ENCODE measurements at regions not wholly inside any gene's neighbourhood (a gene's known extent, or its start where the extent isn't known, plus 50 kb on each side); places are given as distances from the start of the nearest gene placed in this dataset.

GRCh38 chr12:46521145-46521544, 148.6 kb upstream of the SLC38A2 start:
- H3K9ac ChIP-seq (ENCODE audit: low read length): no peak overlapping the region
- RAD21 ChIA-PET (ENCODE audit: low non-redundant PET in 1 of 2, low total read pairs in 2 of 2, uncharacterized antibody in 2 of 2, unreplicated experiment in 2 of 2): no interaction called here
- H3K79me2 ChIP-seq (ENCODE audit: insufficient read depth, low read length): peaks cover 3% of the 10 kb centered on the region; the same call in 1 of the 2 replicates
- no peak overlapping the region for H3K4me3 ChIP-seq (replicated peaks in 1 of 2; ENCODE audit: low read depth in 1 of 2, low read length in 2 of 2)
- no peaks in the 10 kb centered on the region for H3K9me2 ChIP-seq (ENCODE audit: insufficient read depth)
- 0 out of 2 replicates have a peak overlapping the region, but pooled peaks have one; percentile 18 for H3K27ac ChIP-seq (ENCODE audit: low read depth, low read length)
- no peaks in the 10 kb centered on the region; a peak in 1 of 4 replicates for H3K36me3 ChIP-seq (ENCODE audit: control insufficient read depth in 1 of 2, insufficient read depth in 2 of 2, low read length in 2 of 2)
- no peaks in the 10 kb centered on the region for H3K9me3 ChIP-seq (ENCODE audit: control insufficient read depth in 1 of 2, insufficient read depth in 1 of 2, low read depth in 1 of 2, low read length in 2 of 2)
- H3K4me1 ChIP-seq (ENCODE audit: control insufficient read depth in 1 of 2, insufficient read depth in 2 of 2, low read length in 2 of 2): peaks cover 38 to 62% of the 10 kb centered on the region in 2 experiments
- no TSS peak for BruUV-seq (replicated peaks)
- no peak for ATAC-seq
- H2AFZ ChIP-seq (ENCODE audit: low read depth, low read length, poor library complexity, severe bottlenecking): no peak overlapping the region
- H3K4me2 ChIP-seq (ENCODE audit: low read length): no peak overlapping the region
- POLR2A ChIA-PET: interaction anchor here (0.9 kb wide), 1 partner anchor 14 kb away, joined by 3 read pairs; no protein-coding TSS in a partner anchor
- no peak for DNase-seq (ENCODE audit: low read depth, low spot score)
- CTCF ChIA-PET: no interaction called here
- H4K20me1 ChIP-seq (ENCODE audit: insufficient read depth): no peaks in the 10 kb centered on the region
- no peaks in the 10 kb centered on the region for H3K27me3 ChIP-seq (ENCODE audit: insufficient read depth, low read length)
- intact Hi-C loops (cut with micrococcal nuclease): no loop called here
- TF ChIP-seq ZFX (IDR thresholded peaks at IDR 0.05) (no peak), POLR2A (IDR thresholded peaks at IDR 0.05; ENCODE audit: borderline replicate concordance, extremely low read depth, insufficient read depth, insufficient read length) (no peak), ZNF274 (IDR thresholded peaks at IDR 0.05; ENCODE audit: low read depth, low read length) (no peak), ZBTB33 (IDR thresholded peaks at IDR 0.05; ENCODE audit: extremely low read depth, insufficient replicate concordance, low read length) (no peak), CBX3 (IDR thresholded peaks at IDR 0.05; ENCODE audit: low read depth) (no peak), POLR2AphosphoS5 (IDR thresholded peaks at IDR 0.05; ENCODE audit: low read depth, low read length) (no peak), CTCF (IDR thresholded peaks at IDR 0.05 in 2 of 3, conservative IDR thresholded peaks at IDR 0.05 in 1 of 3; ENCODE audit: borderline replicate concordance in 1 of 3, insufficient read depth in 1 of 3, low read depth in 2 of 3, low read length in 2 of 3) (no peak), TCF7L2 (IDR thresholded peaks at IDR 0.05; ENCODE audit: borderline replicate concordance, extremely low read depth, insufficient read depth, insufficient read length) (no peak), EZH2 (IDR thresholded peaks at IDR 0.05) (no peak), SP1 (IDR thresholded peaks at IDR 0.05; ENCODE audit: low read depth) (no peak), JUND (IDR thresholded peaks at IDR 0.05) (no peak)

Measured in HCT116 (cell line).